HG02642 (cell line): ENCODE measurements at regions not wholly inside any gene's neighbourhood (a gene's known extent, or its start where the extent isn't known, plus 50 kb on each side); places are given as distances from the start of the nearest gene placed in this dataset.

ENCODE experiments used
- ATAC-seq: cut with Tn5 transposase; IDR thresholded peaks from one replicate; pipeline ENCODE4 v1.9.1; 2021; ENCODE audit warnings: mild to moderate bottlenecking; ENCODE audit not compliant: unreplicated experiment, poor library complexity

DNA sequence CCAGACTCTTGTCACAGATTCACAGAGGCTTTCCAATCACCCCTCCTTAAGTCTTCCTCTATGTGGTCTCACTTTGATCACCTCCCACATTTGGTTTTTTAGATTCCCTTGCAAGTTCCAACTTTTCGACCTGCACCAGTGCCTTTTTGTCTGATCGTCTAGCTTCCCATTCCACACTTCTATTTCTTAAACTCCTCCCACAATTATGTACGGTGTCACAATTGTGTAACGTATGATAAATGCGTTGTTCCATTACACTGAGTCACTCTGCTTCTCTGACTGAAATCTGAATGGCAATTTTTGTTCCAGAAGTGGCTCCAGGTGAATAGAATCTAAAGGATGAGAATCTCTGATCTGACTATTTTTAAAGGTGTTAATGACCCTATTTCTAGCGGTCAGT, 320.1 kb downstream of the LMX1A start:
- no peak for ATAC-seq

- no peak for ATAC-seq
Measured at GRCh38 chr1:165034136-165034809, 322.2 kb downstream of the LMX1A start.

- no peak for ATAC-seq
Measured at GRCh38 chr1:165031001-165031400, 325.5 kb downstream of the LMX1A start.

DNA sequence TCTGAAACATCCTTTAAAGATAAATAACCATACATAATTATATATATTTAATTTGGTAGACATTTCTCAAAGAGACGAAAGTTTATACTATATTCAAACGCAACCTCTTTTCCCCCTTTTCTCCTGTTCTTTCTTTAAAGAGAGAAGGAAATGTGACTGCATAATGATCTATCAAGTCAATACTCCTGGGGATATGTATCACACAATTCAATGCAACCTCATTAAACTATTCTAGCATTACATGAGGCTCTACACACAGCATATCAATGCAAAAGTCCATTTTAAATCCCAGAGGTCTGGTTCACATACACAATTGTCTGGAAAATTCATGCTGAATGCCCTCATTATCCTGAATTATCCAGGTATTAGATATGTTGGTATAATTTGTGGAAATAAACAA, 330.7 kb downstream of the LMX1A start:
- no peak for ATAC-seq

DNA sequence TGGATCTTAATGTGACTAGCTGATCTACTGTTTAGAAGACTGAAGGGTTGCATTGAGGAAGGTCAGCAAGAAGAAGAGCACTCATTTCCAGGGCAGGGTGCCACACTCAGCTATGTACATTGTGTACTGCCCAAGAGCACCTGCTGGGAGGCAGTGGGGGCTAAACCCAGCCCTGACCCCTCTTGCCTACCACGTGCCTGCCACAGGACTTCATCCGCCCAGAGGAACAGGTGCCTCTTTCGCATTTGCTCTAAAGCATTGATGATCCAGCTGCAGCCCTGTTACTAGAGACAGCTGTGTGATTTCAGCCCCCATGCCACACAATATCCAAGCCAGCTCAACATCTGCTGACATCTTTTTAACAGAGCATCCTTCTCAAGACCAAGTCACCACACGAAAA, 341.8 kb downstream of the LMX1A start:
- no peak for ATAC-seq

GRCh38 chr1:165011991-165012531, 344.5 kb downstream of the LMX1A start:
- ATAC-seq = no peak

DNA sequence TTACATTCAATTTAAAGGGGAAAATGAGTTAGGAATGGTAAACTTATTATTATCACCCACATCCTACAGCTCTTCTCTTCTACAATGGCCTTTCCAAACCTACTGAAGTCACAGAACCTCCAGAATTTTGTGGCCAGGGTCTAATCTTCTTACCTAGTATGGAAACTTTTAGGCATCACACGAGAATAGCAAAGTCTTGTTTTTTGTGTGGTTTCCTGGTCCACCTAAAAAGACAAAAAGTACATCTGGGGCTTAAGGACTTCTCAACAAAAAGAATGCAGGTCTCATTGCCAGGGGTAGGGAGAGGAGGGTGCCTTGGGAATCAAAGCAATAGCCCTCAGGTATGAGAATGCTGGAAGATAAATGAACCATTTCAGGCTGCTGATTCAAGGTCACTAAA, 345.3 kb downstream of the LMX1A start:
- no peak for ATAC-seq

DNA sequence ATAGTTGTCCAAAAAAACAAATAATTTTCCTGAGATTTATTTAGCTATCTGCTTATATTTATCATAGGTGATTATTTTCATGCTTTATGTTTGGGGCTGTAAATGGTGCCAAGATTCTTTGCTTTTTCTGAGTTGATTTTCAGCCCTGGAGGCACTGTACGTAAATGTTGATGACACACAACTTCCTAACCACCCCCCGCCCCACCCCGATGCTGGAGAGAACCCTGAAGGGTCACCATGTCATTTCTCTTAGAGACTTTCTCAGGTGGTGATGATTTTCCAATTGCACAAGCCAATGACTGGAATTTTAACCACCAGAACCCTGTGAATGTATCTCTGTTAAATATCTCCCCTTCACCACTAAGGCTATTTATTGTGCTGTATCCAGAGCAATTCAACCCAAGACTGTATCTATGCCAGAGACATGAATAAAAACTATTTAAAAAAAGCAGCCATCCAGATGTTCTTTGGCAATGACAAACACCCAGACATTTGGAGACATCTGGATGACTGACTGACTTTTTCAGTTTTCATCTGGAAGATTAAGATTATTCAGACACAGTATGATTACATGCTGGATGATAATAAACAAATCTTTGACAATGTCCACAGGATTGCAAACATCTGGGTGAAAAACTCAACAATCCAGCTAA, 346.0 kb downstream of the LMX1A start:
- ATAC-seq = no peak

- ATAC-seq = no peak
Measured at GRCh38 chr1:165006831-165007230, 349.7 kb downstream of the LMX1A start.

DNA sequence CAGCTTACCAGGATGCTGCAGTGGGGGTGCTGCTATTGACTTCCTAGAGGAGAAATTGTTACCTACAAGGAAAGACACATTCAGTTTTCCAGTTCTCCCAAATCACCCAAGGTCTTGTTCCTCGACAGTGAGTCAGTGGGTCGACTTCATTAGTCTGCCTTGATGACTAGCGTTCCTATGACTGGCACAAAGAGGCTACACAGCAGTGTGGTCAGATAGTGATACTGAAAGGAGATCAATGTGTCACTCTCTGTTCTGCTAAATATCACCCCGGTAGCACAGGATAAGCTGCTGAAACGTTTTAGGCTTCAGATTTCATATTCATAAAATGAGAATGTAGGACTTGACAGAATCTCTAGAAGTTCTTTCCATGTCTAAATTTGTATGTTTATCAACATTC, 357.4 kb downstream of the LMX1A start:
- ATAC-seq = no peak

DNA sequence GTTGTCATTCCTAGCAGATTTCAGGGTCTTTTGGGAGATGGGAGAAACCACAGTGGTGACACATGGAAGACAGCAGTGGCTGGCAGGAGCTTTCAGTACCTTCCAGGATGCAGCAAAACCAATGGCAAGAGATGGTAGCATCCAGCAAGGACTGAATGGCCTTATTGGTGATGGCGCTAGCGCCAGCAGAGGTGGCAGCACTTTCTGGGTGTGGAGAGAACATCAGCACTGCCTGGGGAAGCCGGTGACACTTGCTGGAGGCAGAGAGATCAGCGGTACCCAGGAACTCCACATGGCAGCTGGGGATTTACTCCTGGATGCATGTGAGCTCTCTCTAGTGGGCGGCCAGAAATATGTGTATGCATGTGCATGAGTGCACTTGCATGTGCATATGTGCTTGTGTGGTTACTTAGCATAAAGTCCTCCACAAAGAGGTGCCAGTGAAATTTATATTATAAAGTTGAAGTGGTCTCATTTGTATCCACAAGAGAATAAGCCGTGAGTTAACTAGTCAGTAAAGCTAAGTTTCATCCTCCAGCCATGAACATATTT, 364.7 kb downstream of the LMX1A start:
- ATAC-seq = no peak

DNA sequence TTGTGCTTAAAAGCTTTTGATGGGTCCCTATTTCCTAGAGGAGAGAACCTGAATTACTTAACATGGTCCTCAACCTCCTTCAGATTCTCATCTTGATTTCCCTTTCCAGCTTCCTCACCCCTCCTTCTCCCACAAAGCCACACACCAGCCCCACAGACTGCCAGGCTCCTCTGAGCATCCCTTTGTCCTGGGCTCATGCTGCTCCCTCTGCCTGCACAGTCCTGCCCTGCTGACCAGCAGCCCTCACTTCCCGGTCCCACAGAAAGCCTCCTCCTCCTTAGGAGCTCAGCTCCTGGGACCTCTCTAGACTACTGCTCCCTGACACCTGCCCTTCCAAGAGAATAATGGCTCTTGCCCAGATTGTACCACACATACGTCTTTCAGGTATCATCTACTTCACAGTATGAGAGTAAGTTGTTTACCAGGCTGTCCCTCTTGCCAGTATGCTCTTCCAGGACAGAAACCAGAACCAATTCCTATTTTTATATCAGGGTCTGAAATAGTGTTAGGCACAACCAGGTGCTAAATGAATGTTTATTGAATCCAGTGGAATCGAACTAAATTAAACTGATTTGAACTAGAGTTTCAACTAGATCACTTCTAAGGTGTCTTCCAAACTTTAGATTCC, 373.4 kb downstream of the LMX1A start:
- no peak for ATAC-seq

- ATAC-seq = no peak
Measured at GRCh38 chr1:164982545-164982944, 374.0 kb downstream of the LMX1A start.

DNA sequence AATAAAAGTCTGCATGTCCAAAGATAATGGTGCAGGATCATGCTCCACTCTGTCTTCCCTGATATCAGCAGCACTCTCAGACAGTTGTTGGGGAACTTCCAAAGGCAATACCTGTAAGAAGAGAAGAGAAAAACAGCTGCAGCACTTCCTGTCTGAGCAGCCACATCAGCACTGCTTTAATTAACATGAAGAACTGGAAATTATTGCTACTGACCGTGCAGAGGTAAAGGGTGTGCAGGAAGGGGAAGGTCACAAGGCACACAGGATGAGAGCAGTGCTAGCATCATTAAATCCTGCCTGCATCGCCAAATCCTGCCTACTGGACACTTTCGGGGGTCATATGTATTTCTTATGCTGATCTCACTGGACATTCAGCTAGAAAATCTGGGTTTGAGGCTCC, 379.0 kb downstream of the LMX1A start:
- ATAC-seq = no peak

GRCh38 chr1:164971921-164972415, 384.5 kb downstream of the LMX1A start:
- no peak for ATAC-seq

DNA sequence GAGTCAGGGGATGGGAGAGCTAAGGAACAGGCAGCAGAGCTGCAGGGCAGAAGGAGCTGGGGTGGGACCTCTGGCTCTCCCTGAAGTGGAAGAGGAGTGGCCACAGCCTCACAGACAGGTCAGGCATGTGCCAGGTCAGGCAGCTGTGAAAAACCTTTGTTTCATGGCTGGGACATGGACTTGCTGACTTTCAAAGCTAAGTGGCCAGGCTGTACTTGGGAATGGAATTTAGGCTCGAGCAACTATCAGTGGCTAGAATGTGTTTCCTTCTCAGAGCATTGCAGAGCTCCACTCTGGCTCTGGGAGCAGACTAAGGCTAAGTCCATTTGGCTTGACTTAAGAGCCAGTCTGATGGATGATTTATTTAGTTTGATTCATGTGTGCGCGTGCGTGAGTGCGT, 385.1 kb downstream of the LMX1A start:
- ATAC-seq = no peak

DNA sequence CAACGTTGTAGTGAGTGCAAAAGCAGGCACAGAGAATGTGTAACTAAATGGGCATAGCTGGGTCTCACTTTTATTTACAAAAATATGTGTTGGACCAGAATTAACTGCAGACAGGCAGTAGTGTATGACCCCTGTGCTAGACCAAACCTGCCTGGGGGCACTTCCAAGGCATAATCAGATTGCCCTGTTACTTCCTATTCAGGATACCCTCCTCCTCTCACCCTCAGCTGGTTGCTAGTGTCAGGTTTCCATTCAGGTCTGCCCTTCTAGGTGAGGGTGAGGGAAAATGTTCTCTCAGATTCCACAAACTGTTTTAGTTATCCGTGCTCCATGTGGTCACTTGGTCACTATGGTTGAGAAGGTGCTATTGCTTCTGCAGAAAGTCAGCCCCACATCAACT, 387.3 kb downstream of the LMX1A start:
- no peak for ATAC-seq

GRCh38 chr1:164967300-164967699, 389.2 kb downstream of the LMX1A start:
- no peak for ATAC-seq

DNA sequence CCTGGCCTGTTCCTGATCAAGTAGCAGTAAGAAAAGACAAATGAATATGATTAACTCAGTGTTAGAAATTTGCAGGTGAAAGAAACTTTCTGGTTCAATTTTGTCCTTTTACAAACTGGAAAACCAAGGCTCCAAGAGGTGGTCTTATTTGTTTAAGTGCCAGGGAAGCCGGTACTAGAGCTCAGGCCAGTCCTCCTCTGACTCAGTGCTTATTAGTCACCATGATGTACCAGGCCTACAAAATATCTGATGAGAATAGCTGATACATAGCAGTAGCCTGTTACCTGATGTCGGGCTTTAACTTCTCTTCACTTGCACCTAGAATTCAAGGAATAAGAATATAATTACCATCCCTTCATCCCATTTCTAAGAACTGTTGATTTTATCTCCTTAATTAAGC, 394.8 kb downstream of the LMX1A start:
- ATAC-seq = no peak

- no peak for ATAC-seq
Measured at GRCh38 chr1:164958982-164959768, 397.3 kb downstream of the LMX1A start.
